Naive thymus-derived CD4-positive, alpha-beta T cell (primary cell): ENCODE measurements at regions not wholly inside any gene's neighbourhood (a gene's known extent, or its start where the extent isn't known, plus 50 kb on each side); places are given as distances from the start of the nearest gene placed in this dataset.

ENCODE experiments used
- ATAC-seq: fragments of 150-1000 bp; cut with Tn5 transposase; 2 replicates; pipeline ENCODE4 v1.10.0; 2021; ENCODE audit warnings: mild to moderate bottlenecking, moderate library complexity
- CTCF ChIA-PET: fragments of 350-600 bp; sonication (Branson Sonifier 250); formaldehyde crosslinking; loops from one replicate; lab custom pipeline; 2021; ENCODE audit warnings: antibody characterized with exemption; lab: Charles Lee
- POLR2A ChIA-PET: fragments of 350-600 bp; sonication (Branson Sonifier 250); formaldehyde crosslinking; loops from one replicate; lab custom pipeline; 2021; ENCODE audit warnings: antibody characterized with exemption, inconsistent platforms; lab: Charles Lee
- DNase-seq, 9 donors: peaks; one replicate each; pipeline versions ENCODE4 v3.0.0 to v3.0.0-alpha.2; 2020 to 2022; ENCODE audit warnings: mixed read lengths in 1 of 9
- H3K27ac ChIP-seq: one replicate; pipeline ENCODE4 v1.7.0; 2013; ENCODE audit warnings: mild to moderate bottlenecking, low read depth, low read length, moderate library complexity
- H3K27me3 ChIP-seq, 2 donors: one replicate each; pipeline ENCODE4 v1.7.0; 2013; ENCODE audit warnings: low read length in 2 of 2, mild to moderate bottlenecking in 2 of 2, moderate library complexity in 2 of 2; ENCODE audit not compliant: control insufficient read depth in 2 of 2, insufficient read depth in 2 of 2
- H3K36me3 ChIP-seq, 3 experiments: 1 replicate in 2 of 3; 2 replicates in 1 of 3; pipeline ENCODE4 v1.7.0; 2013; ENCODE audit warnings: low read length in 3 of 3, mild to moderate bottlenecking in 3 of 3, moderate library complexity in 1 of 3; ENCODE audit not compliant: insufficient read depth in 3 of 3, control insufficient read depth in 2 of 3
- H3K4me1 ChIP-seq, 2 donors: one replicate each; pipeline ENCODE4 v1.7.0; 2013; ENCODE audit warnings: low read length in 2 of 2, mild to moderate bottlenecking in 2 of 2, moderate library complexity in 1 of 2; ENCODE audit not compliant: control insufficient read depth in 2 of 2, insufficient read depth in 2 of 2
- H3K4me3 ChIP-seq: 2 replicates; pipeline ENCODE4 v1.7.0; 2013; ENCODE audit warnings: mild to moderate bottlenecking, low read length
- H3K9me3 ChIP-seq, 3 experiments: 1 replicate in 2 of 3; 2 replicates in 1 of 3; pipeline ENCODE4 v1.7.0; 2013; ENCODE audit warnings: low read length in 3 of 3; ENCODE audit not compliant: control insufficient read depth in 2 of 3
- H3K27ac Mint-ChIP-seq, 9 donors: one replicate each; pipeline ENCODE4 v1.8.0; 2020 to 2022; ENCODE audit warnings: mixed read lengths in 9 of 9, mild to moderate bottlenecking in 8 of 9, moderate library complexity in 5 of 9, inconsistent platforms in 2 of 9
- H3K27me3 Mint-ChIP-seq, 5 donors: one replicate each; pipeline ENCODE4 v1.8.0; 2021 to 2022; ENCODE audit warnings: mixed read lengths in 5 of 5, mild to moderate bottlenecking in 1 of 5
- H3K36me3 Mint-ChIP-seq, 5 donors: one replicate each; pipeline ENCODE4 v1.8.0; 2020 to 2022; ENCODE audit warnings: mixed read lengths in 5 of 5, mild to moderate bottlenecking in 3 of 5, inconsistent platforms in 1 of 5
- H3K4me1 Mint-ChIP-seq, 7 donors: one replicate each; pipeline ENCODE4 v1.8.0; 2020 to 2022; ENCODE audit warnings: mixed read lengths in 7 of 7, mild to moderate bottlenecking in 3 of 7, inconsistent platforms in 1 of 7
- H3K4me3 Mint-ChIP-seq, 10 donors: one replicate each; pipeline ENCODE4 v1.8.0; 2020 to 2022; ENCODE audit warnings: mild to moderate bottlenecking in 10 of 10, mixed read lengths in 10 of 10, moderate library complexity in 6 of 10, inconsistent platforms in 2 of 10
- H3K9me3 Mint-ChIP-seq, 11 donors: one replicate each; pipeline ENCODE4 v1.8.0; 2020 to 2022; ENCODE audit warnings: mixed read lengths in 11 of 11, mild to moderate bottlenecking in 4 of 11, inconsistent platforms in 1 of 11, moderate library complexity in 1 of 11
- intact Hi-C, 2 donors: fragments of 100-400 bp; cut with micrococcal nuclease; formaldehyde crosslinking; loops; one replicate each; pipeline ENCODE4 v1.15.1; 2023

DNA sequence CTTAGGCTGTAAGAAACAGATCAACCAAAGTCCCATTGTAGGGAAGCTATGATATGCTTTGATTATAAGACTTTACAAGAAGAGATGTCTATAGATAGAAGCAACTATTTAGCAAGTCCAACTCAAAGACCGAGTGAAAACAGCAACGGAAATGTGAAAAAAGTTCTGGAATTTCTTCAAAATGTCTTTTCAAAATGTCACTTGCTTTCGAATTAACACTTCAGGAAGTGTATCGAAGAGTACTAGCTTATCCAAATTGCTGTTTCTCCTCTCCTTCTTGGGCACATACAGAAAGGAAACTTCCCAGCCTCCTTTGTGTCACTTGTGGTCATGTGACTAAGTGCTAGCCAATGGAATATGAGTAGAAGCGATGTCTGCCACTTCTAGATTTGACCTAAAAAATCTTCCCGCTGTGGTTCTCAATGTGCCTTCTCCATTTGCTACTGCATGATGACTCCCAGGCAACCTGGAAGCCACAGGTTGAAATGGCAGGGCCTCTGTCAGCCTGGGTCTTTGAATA lies 89.9 kb downstream of the TSEN15 start:
- Histone ChIP-seq H3K27me3 (no peaks in the 10 kb centered on the region), H3K27ac (no peak overlapping the region), H3K9me3 (no peaks in the 10 kb centered on the region), H3K4me1 (no peaks in the 10 kb centered on the region), H3K36me3 (no peaks in the 10 kb centered on the region), H3K4me3 (no peak overlapping the region)
- intact Hi-C loops: no loop called here
- Mint-ChIP-seq H3K4me1 (no peaks in the 10 kb centered on the region), H3K9me3 (peaks cover 0 to 9% (median 3%) of the 10 kb centered on the region in 11 donors), H3K27me3 (peaks cover 14 to 27% (median 26%) of the 10 kb centered on the region in 5 donors), H3K36me3 (peaks cover 0 to 8% (median 5%) of the 10 kb centered on the region in 5 donors), H3K4me3 (no peak overlapping the region), H3K27ac (no peak overlapping the region)
- no peak for DNase-seq
- no peak for ATAC-seq
- ChIA-PET POLR2A (no interaction called here), CTCF (no interaction called here)

DNA sequence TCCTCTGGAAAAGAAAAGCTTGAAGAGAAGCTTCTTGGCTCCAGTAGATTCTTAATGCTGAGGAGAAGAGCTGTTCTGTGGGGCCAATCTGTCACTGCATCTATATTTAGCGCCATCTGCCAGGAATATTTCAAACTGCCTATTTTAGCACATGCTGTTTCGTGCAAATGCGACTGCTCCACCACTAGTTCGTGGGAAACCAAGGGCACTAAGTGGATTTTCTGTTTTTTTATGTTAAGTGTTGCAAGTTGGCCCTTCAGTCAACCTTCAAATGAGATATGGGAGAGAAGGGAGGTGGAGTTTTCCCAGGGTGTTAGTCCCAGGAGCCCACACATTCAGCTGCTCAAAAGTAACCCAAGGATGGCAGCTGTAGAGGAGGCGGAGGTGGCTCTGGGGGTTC lies 91.9 kb downstream of the TSEN15 start:
- CTCF ChIA-PET: no interaction called here
- Histone ChIP-seq H3K27me3 (no peaks in the 10 kb centered on the region), H3K4me1 (no peaks in the 10 kb centered on the region), H3K9me3 (no peaks in the 10 kb centered on the region), H3K36me3 (no peaks in the 10 kb centered on the region), H3K4me3 (no peak overlapping the region), H3K27ac (no peak overlapping the region)
- DNase-seq (no peak), ATAC-seq (no peak)
- Mint-ChIP-seq H3K27me3 (peaks cover 25 to 42% (median 36%) of the 10 kb centered on the region in 5 donors), H3K36me3 (no peaks in the 10 kb centered on the region), H3K4me1 (no peaks in the 10 kb centered on the region), H3K27ac (no peak overlapping the region), H3K4me3 (no peak overlapping the region), H3K9me3 (peaks cover 0 to 2% (median 0%) of the 10 kb centered on the region in 11 donors)
- intact Hi-C loops: no loop called here
- POLR2A ChIA-PET: no interaction called here

DNA sequence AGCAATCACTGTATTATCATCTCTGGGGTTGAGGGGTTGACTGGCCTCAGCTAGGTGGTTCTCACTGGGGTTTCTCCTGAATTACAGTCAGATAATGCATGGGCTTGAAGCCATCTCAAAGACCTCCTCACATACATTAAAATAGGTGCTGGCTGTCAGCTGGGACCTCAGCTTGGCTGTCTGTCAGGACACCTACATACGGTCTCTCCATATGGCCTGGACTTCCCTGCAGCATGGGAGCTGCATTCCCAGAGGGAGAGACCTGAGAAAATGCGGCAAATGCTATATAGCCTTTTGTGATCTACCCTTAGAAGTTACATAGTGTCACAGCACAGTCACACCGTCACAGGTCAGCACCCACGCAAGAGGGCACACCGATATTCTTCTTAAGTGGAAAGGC lies 93.6 kb downstream of the TSEN15 start:
- Histone ChIP-seq H3K4me3 (no peak overlapping the region), H3K4me1 (no peaks in the 10 kb centered on the region), H3K27me3 (no peaks in the 10 kb centered on the region), H3K9me3 (no peaks in the 10 kb centered on the region), H3K36me3 (no peaks in the 10 kb centered on the region), H3K27ac (no peak overlapping the region)
- H3K27me3 Mint-ChIP-seq: peaks cover 25 to 53% (median 37%) of the 10 kb centered on the region in 5 donors
- peaks cover 0 to 2% (median 0%) of the 10 kb centered on the region in 11 donors for H3K9me3 Mint-ChIP-seq
- no peaks in the 10 kb centered on the region for H3K36me3 Mint-ChIP-seq
- ChIA-PET CTCF (no interaction called here), POLR2A (no interaction called here)
- no peak overlapping the region for H3K4me3 Mint-ChIP-seq
- intact Hi-C loops: no loop called here
- H3K27ac Mint-ChIP-seq: no peak overlapping the region
- DNase-seq (no peak), ATAC-seq (no peak)
- H3K4me1 Mint-ChIP-seq: no peaks in the 10 kb centered on the region

DNA sequence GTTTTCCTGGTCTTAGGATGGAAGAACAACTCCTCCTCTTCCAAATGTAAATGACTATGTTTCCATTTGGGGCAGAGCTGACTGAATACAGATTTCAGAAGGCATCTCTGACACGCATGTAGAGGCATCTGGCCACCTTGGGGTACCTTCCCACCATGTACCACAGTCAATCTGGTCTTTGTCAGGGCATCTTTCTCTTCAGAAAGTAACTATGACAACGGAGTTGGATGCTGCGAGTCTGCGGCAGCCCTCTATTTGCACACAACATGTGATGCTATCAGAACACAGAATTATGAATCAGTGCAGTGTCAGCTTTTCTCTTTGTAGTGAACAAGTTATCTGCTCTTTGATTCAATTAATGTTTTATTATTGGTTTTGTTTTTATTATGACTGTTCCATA lies 94.7 kb downstream of the TSEN15 start:
- no peaks in the 10 kb centered on the region for H3K36me3 ChIP-seq
- DNase-seq (no peak), ATAC-seq (no peak)
- H3K9me3 ChIP-seq: no peaks in the 10 kb centered on the region
- Mint-ChIP-seq H3K27me3 (peaks cover 25 to 58% (median 39%) of the 10 kb centered on the region in 5 donors), H3K9me3 (peaks cover 0 to 2% (median 0%) of the 10 kb centered on the region in 11 donors), H3K36me3 (no peaks in the 10 kb centered on the region), H3K4me3 (no peak overlapping the region), H3K4me1 (no peaks in the 10 kb centered on the region), H3K27ac (no peak overlapping the region)
- no peaks in the 10 kb centered on the region for H3K4me1 ChIP-seq
- no peaks in the 10 kb centered on the region for H3K27me3 ChIP-seq
- H3K4me3 ChIP-seq: no peak overlapping the region
- intact Hi-C loops: no loop called here
- H3K27ac ChIP-seq: no peak overlapping the region
- ChIA-PET CTCF (no interaction called here), POLR2A (no interaction called here)

DNA sequence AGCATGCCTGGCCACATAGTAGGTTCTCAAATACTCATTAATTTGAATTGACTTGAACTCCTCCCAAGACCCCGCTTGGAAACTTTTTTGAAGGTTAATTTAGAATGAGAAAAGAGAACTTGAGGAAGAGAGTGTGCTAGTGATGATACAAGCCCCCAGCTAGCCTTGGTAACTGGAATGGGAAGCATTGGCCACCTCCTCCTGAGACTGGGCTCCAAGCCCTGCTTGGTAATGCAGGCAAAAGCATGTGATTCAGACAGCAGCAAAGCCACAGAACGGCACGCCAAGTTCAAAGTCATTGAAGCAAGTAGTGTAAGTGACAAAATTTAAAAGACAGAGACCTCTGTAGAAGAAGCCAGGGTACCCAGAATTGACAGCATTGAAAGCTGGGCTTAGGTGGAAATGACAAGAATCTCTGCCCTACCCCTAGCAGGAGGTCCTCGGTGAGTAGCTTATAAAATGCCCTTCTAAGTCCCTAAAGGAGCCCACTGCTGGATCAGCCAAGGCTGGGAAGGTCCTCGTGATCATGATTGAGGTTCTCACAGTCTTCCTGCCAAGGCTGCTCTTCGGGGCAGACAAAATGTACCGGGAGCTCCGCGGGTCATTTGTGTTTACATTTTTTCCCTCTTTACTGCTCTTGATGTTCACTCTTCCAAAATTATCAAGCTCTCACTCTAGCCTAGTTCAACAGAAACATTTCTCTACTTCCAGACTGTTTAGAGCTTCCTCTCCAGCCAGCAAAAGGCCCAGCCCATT lies 99.4 kb downstream of the TSEN15 start:
- Histone ChIP-seq H3K9me3 (no peaks in the 10 kb centered on the region), H3K4me3 (no peak overlapping the region), H3K36me3 (no peaks in the 10 kb centered on the region), H3K27me3 (no peaks in the 10 kb centered on the region), H3K27ac (no peak overlapping the region), H3K4me1 (no peaks in the 10 kb centered on the region)
- no peak overlapping the region for H3K27ac Mint-ChIP-seq
- peaks cover 0 to 7% (median 0%) of the 10 kb centered on the region in 5 donors for H3K36me3 Mint-ChIP-seq
- peaks cover 0 to 4% (median 0%) of the 10 kb centered on the region in 11 donors for H3K9me3 Mint-ChIP-seq
- POLR2A ChIA-PET: no interaction called here
- CTCF ChIA-PET: no interaction called here
- H3K4me3 Mint-ChIP-seq: no peak overlapping the region
- intact Hi-C loops: no loop called here
- peaks cover 41 to 73% (median 51%) of the 10 kb centered on the region in 5 donors for H3K27me3 Mint-ChIP-seq
- DNase-seq (no peak), ATAC-seq (no peak)
- H3K4me1 Mint-ChIP-seq: peaks cover 10 to 19% (median 15%) of the 10 kb centered on the region in 7 donors

DNA sequence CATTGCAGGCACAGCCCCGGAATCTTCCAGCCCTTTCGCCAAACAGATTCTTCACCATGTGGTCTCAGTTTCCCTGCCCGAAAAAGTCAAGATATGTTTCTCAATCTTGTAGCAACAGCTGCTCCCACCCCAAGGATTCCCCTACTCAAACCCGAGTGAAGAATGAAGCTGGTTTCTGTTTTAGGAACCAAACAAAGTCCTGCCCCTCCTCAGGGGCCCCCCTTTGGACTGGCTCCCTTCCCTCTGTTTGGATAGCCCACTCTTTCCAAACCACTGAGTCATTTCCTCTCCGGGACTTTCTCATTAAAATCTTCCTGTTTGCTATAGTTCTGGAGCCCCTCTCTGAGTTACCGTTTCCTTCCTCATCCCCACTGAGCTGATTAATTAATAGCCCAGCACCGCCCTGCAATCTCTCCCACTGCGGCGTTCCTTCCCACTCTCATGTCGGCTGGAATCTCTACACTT lies 100.9 kb downstream of the TSEN15 start:
- H3K9me3 ChIP-seq: no peaks in the 10 kb centered on the region
- ATAC-seq (peak; percentile 57), DNase-seq (no peak)
- H3K36me3 Mint-ChIP-seq: peaks cover 0 to 7% (median 0%) of the 10 kb centered on the region in 5 donors
- H3K4me1 Mint-ChIP-seq: peaks cover 10 to 19% (median 15%) of the 10 kb centered on the region in 7 donors
- ChIA-PET CTCF (interaction anchor here (0.6 kb wide), 1 partner anchor 356 kb away, joined by 4 read pairs; no protein-coding TSS in a partner anchor), POLR2A (no interaction called here)
- H3K4me3 ChIP-seq: no peak overlapping the region
- H3K27me3 Mint-ChIP-seq: peaks cover 36 to 60% (median 43%) of the 10 kb centered on the region in 5 donors
- intact Hi-C loops: no loop called here
- H3K4me1 ChIP-seq: no peaks in the 10 kb centered on the region
- peak overlapping the region in 8 of 10 donors; percentile 9 to 62 (median 33) for H3K4me3 Mint-ChIP-seq
- H3K9me3 Mint-ChIP-seq: peaks cover 0 to 2% (median 0%) of the 10 kb centered on the region in 11 donors
- H3K36me3 ChIP-seq: no peaks in the 10 kb centered on the region
- H3K27ac ChIP-seq: no peak overlapping the region
- no peaks in the 10 kb centered on the region for H3K27me3 ChIP-seq
- H3K27ac Mint-ChIP-seq: no peak overlapping the region
